Stimulated activated naive CD8-positive, alpha-beta T cell treated with anti-CD3 and anti-CD28 coated beads, Interleukin-15, Interleukin-2, amounts not matched to agents 100 U/mL and 50 U/mL, for 24 hours (primary cell): ENCODE measurements at regions not wholly inside any gene's neighbourhood (a gene's known extent, or its start where the extent isn't known, plus 50 kb on each side); places are given as distances from the start of the nearest gene placed in this dataset.
"Not testable (repeated sequence)": the region's sequence is repeated elsewhere in the genome, so short reads cannot be mapped to it uniquely, and the experiment has no call there.

Experiments
- ATAC-seq: fragments of 150-1000 bp; cut with Tn5 transposase; one replicate; pipeline ENCODE4 v1.10.0; 2021
- DNase-seq: peaks from one replicate; pipeline ENCODE4 v3.0.0; 2021

DNA sequence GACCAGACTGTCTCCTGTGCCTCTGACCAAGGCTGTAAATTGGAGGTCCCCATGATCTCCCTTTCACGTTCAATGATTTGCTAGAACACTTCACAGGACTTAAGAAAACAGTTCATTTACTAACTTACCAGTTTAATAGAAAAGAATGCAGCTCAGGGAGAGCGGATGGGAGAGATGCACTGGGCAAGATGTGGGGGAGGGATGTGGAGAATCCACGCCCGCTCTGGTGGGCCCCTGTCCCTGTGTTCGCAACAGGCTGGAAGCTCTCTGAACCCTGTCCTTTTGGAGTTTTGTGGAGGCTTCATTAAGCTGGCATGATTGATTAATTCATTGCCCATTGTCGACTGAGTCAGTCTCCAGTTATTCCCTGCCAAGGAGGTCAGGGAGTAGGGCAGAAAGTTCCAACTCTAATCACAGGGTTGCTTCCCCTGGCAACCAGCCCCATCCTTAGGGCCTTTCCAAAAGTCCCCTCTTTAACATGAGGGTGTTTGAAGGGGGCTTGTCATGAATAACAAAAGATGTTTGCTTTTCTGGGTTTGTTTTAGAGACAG, 257.1 kb downstream of the ACKR3 start:
- ATAC-seq (no peak), DNase-seq (no peak)

GRCh38 chr2:236827997-236828396, 257.7 kb upstream of the COPS8 start:
- DNase-seq, result no peak
- no peak for ATAC-seq

- no peak for ATAC-seq
These were observed 256.9 kb upstream of the COPS8 start for GRCh38 chr2:236828820-236829219.

DNA sequence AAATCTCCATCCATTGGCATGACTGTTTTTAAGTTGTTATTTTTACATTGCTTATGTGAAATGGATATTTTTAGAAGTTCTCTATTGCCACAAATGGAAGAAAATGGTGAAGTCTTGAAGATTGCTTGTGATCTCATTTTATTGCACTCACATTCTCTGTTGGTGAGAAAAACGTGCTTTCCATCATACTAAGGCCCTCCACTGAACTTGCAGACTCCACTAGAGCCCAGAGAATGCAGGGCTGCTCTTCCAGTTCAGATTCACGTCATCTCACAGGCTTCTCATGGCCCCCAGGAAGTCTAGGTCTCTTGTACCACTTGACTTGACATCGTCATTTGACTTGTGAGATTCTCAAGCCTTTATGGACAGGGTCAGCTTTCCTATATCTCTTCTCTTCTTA, 254.8 kb upstream of the COPS8 start:
- ATAC-seq, result no peak
- DNase-seq, result no peak

More at GRCh38 chr2:236828820-236829219, 256.9 kb upstream of the COPS8 start:
- DNase-seq, result no peak

GRCh38 chr2:236831698-236832097, 254.0 kb upstream of the COPS8 start:
- ATAC-seq (no peak), DNase-seq (no peak)

GRCh38 chr2:236833501-236834073, 252.1 kb upstream of the COPS8 start:
- ATAC-seq (no peak), DNase-seq (no peak)

GRCh38 chr2:236834284-236834683, 251.4 kb upstream of the COPS8 start:
- no peak for DNase-seq
- ATAC-seq, result no peak

- DNase-seq, result no peak
- no peak for ATAC-seq
These were observed 250.2 kb upstream of the COPS8 start for GRCh38 chr2:236835307-236836024.

GRCh38 chr2:236836028-236836427, 249.7 kb upstream of the COPS8 start:
- ATAC-seq, DNase-seq: not testable (repeated sequence)

- DNase-seq (no peak), ATAC-seq (no peak)
These were observed 245.5 kb upstream of the COPS8 start for GRCh38 chr2:236840215-236840614.

- DNase-seq (no peak), ATAC-seq (no peak)
These were observed 244.8 kb upstream of the COPS8 start for GRCh38 chr2:236840857-236841256.

DNA sequence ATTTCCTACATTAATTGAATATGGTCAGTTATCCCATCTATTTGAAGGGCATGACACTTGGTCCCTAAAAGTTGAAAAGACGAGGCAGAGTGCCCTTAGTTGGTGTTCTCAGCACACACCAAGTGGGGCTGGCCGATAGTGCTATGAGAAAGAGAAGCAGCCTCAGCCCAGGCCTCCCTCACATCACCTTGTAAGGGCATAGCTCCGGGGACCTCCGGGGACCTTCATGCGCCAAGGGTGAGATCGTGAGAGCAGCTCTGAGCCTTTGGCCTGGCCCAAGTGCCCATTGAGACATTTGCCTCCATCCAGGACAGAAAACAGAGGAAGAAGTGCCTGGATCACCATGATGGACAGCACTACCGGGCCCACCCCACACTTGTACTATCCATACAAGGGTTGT, 244.3 kb upstream of the COPS8 start:
- ATAC-seq (no peak), DNase-seq (no peak)

- no peak for ATAC-seq
- DNase-seq, result no peak
These were observed 242.3 kb upstream of the COPS8 start for GRCh38 chr2:236843161-236843968.

- DNase-seq (no peak), ATAC-seq (no peak)
These were observed 241.0 kb upstream of the COPS8 start for GRCh38 chr2:236844711-236845110.

DNA sequence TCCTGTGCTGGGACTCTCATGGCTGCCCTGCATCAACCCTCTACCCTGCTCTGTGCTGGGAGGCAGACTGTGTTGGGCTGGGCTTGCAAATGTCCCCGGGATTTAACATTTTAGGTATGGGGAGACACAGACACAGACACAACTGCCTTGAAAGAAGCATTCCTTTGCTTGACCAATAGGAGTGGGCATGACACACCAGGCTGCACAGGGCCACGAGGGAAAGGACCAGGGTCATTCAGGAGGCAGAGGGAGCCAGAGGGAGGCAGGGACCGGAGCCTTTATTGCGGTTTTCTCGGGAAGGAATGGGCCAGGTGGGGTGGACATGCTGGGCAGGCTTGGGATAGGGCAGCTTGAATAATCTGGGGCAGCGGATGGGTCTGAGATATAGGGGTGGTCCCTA, 238.7 kb upstream of the COPS8 start:
- ATAC-seq (no peak), DNase-seq (no peak)

DNA sequence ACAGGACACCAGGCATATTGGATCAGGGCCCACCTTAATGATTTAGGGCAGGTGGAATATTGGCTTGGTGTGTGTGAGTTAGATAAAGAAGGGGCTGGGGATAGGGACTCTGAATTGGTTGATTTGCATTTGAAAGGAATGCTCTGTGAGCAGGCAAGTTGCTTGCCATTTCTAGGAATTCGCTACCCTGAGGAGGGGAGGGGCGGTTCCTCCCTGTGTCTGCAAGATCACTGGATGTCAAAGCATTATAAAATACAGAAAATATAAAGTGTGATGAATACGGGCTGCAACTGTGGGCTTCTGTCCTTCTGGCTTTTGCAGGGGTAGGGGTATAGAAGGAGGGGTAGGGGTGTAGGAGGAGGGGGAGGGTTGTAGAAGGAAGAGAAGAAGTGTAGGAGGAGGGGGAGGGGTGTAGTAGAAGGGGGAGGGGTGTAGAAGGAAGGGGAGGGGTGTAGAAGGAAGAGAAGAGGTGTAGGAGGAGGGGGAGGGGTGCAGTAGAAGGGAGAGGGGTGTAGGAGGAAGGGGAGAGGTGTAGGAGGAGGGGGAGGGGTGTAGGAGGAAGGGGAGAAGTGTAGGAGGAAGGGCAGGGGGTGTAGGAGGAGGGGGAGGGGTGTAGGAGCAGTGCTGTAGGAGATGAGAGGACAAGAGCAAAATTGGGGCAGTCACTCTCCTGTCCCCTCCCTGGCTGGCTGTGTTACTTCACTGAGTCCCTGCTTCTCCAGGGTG, 238.0 kb upstream of the COPS8 start:
- ATAC-seq (no peak), DNase-seq (no peak)

DNA sequence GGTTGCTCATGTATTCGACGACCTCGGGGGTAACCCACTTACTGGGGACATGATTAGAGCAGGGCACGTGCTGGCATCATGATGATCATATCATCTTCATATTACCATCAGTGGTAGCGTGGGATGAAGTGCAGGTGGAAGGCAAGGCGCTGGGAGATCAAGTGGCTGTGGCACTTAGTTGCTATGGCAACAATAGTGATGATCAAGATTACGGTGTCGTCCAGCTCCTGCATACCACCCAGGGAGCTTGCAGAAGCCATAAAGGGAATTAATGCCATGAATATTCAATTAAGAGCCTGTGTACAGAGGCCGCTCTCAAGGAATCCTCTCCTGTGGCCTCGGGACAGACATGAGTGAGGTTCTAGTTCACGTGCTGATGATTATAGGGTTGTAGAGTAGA, 237.2 kb upstream of the COPS8 start:
- ATAC-seq (no peak), DNase-seq (no peak)

GRCh38 chr2:236849508-236849907, 236.2 kb upstream of the COPS8 start:
- ATAC-seq (no peak), DNase-seq (no peak)

GRCh38 chr2:236849940-236850339, 235.7 kb upstream of the COPS8 start:
- DNase-seq, result no peak
- ATAC-seq, result no peak

- no peak for ATAC-seq
- no peak for DNase-seq
These were observed 234.5 kb upstream of the COPS8 start for GRCh38 chr2:236851187-236851586.

GRCh38 chr2:236852100-236852976, 233.4 kb upstream of the COPS8 start:
- ATAC-seq (no peak), DNase-seq (no peak)
